K562 (cell line): ENCODE measurements at regions not wholly inside any gene's neighbourhood (a gene's known extent, or its start where the extent isn't known, plus 50 kb on each side); places are given as distances from the start of the nearest gene placed in this dataset.

ENCODE experiments used
- ATAC-seq: fragments of 200-7000 bp; cut with Tn5 transposase; 3 replicates; pipeline ENCODE4 v1.9.1; 2020; ENCODE audit warnings: moderate library complexity
- BruUV-seq: library from RNA; stranded (reverse); fragments of 400-500 nt; replicated peaks from 2 replicates; lab custom pipeline; 2021; lab: Mats Ljungman, UMichigan
- CTCF ChIA-PET: fragments of 300-600 bp; formaldehyde crosslinking; extraction: SDS; loops from one replicate; lab custom pipeline; 2021; ENCODE audit warnings: low intra/inter-chr PET ratio; lab: Yijun Ruan, JAX
- POLR2A ChIA-PET: fragments of 300-600, 350-650 bp; sonication (Branson Sonifier 250); formaldehyde crosslinking; extraction: SDS; loops from one replicate; lab custom pipeline; 2021; ENCODE audit warnings: antibody characterized with exemption, inconsistent platforms; lab: Yijun Ruan, JAX
- DNase-seq, 4 experiments: peaks; one replicate each; pipeline versions ENCODE4 v3.0.0 to v3.0.0-alpha.2; 2011 to 2018; ENCODE audit warnings: low spot score in 3 of 4, mixed read lengths in 3 of 4; ENCODE audit errors: extremely low read depth in 1 of 4
- FAIRE-seq: peaks from 2 replicates; lab custom pipeline; 2011; peaks lifted over from hg19 to GRCh38; lab: Jason Lieb, UNC
- H2AFZ ChIP-seq: 2 replicates; pipeline ENCODE4 v1.6.0; 2011; ENCODE audit warnings: low read depth, low read length, control low read depth, inconsistent platforms
- H3K27ac ChIP-seq: fragments of 200-600 bp; 3 replicates; pipeline ENCODE4 v1.8.0; 2011; ENCODE audit warnings: low read depth, mild to moderate bottlenecking, control low read depth, inconsistent platforms, low read length, moderate library complexity, mixed read lengths; ENCODE audit errors: extremely low read depth
- H3K27me3 ChIP-seq, 2 experiments: fragments of 300-600 bp in 1 of 2; 2 replicates in 1 of 2; 3 replicates in 1 of 2; pipeline versions ENCODE4 v1.6.0 to v1.8.0; 2011; ENCODE audit warnings: inconsistent platforms in 2 of 2, low read length in 2 of 2, mild to moderate bottlenecking in 1 of 2, mixed read lengths in 1 of 2, moderate library complexity in 1 of 2; ENCODE audit not compliant: control insufficient read depth in 2 of 2, insufficient read depth in 2 of 2
- H3K36me3 ChIP-seq: fragments of 300-600 bp; 3 replicates; pipeline ENCODE4 v1.8.0; 2011; ENCODE audit warnings: mild to moderate bottlenecking, low read length, inconsistent platforms; ENCODE audit not compliant: control insufficient read depth, insufficient read depth
- H3K4me1 ChIP-seq, 2 experiments: fragments of 200-600 bp in 1 of 2; replicated peaks in 1 of 2; 2 replicates in 1 of 2; 3 replicates in 1 of 2; pipeline versions ENCODE4 v1.5.1 to v1.8.0; 2011; ENCODE audit warnings: inconsistent platforms in 2 of 2, low read length in 2 of 2, mild to moderate bottlenecking in 1 of 2, mixed read lengths in 1 of 2, moderate library complexity in 1 of 2; ENCODE audit not compliant: control insufficient read depth in 2 of 2, insufficient read depth in 2 of 2
- H3K4me2 ChIP-seq: 2 replicates; pipeline ENCODE4 v1.6.1; 2011; ENCODE audit warnings: low read length, control low read depth, inconsistent platforms, mixed read lengths; ENCODE audit not compliant: insufficient read depth
- H3K4me3 ChIP-seq: fragments of 200-600 bp; sonication (generic), shearing (Covaris generic); 2 replicates; pipeline ENCODE4 v1.5.1; 2016; ENCODE audit warnings: control low read depth, inconsistent platforms
- H3K79me2 ChIP-seq: fragments of 200-600 bp; 3 replicates; pipeline ENCODE4 v1.8.0; 2011; ENCODE audit warnings: low read length, inconsistent platforms; ENCODE audit not compliant: control insufficient read depth, insufficient read depth
- H3K9ac ChIP-seq, 2 experiments: 2 replicates each; pipeline versions ENCODE4 v1.6.0 to v1.6.1; 2011; ENCODE audit warnings: low read depth in 2 of 2, low read length in 2 of 2, control low read depth in 1 of 2, inconsistent platforms in 1 of 2, mild to moderate bottlenecking in 1 of 2, mixed read lengths in 1 of 2; ENCODE audit not compliant: insufficient read depth in 1 of 2
- H3K9me1 ChIP-seq: one replicate; pipeline ENCODE4 v1.6.0; 2011; ENCODE audit warnings: inconsistent platforms, mild to moderate bottlenecking, low read length, moderate library complexity; ENCODE audit not compliant: control insufficient read depth, insufficient read depth
- H3K9me3 ChIP-seq: replicated peaks from 2 replicates; pipeline ENCODE4 v1.5.1; 2011; ENCODE audit warnings: low read depth, low read length, inconsistent platforms; ENCODE audit not compliant: control insufficient read depth, insufficient read depth
- H4K20me1 ChIP-seq: replicated peaks from 2 replicates; pipeline ENCODE4 v1.6.1; 2011; ENCODE audit warnings: low read length, inconsistent platforms, mixed read lengths; ENCODE audit not compliant: control insufficient read depth, insufficient read depth
- HIVEP1 ChIP-seq: fragments of 250-450 bp; sonication (Bioruptor Pico); IDR thresholded peaks from 2 replicates; pipeline ENCODE4 v1.4.0; 2020; ENCODE audit warnings: mild to moderate bottlenecking
- MYBL2 ChIP-seq, 2 experiments: fragments of 450-650 bp in 1 of 2; sonication (generic) in 1 of 2; formaldehyde crosslinking in 1 of 2; IDR thresholded peaks; 2 replicates each; pipeline versions ENCODE4 v1.6.1 to v1.8.1; 2017 to 2022; ENCODE audit warnings: borderline replicate concordance in 1 of 2, inconsistent platforms in 1 of 2, low read depth in 1 of 2, mild to moderate bottlenecking in 1 of 2, missing genetic modification reagents in 1 of 2, moderate library complexity in 1 of 2
- POLR3A ChIP-seq: IDR thresholded peaks from 2 replicates; pipeline ENCODE4 v1.6.1; 2011; ENCODE audit warnings: borderline replicate concordance, mild to moderate bottlenecking, moderate library complexity; ENCODE audit not compliant: insufficient read length, insufficient read depth; ENCODE audit errors: extremely low read depth
- SIN3A ChIP-seq, 2 experiments: fragments of 150-350 bp in 1 of 2; IDR thresholded peaks; 2 replicates each; pipeline ENCODE4 v1.6.1; 2011 to 2016; ENCODE audit warnings: borderline replicate concordance in 2 of 2, low read depth in 2 of 2, low read length in 2 of 2, mild to moderate bottlenecking in 2 of 2, moderate library complexity in 2 of 2; ENCODE audit not compliant: control insufficient read depth in 1 of 2
- SP1 ChIP-seq: sonication (generic); formaldehyde crosslinking; IDR thresholded peaks from 2 replicates; pipeline ENCODE4 v1.8.1; 2022; ENCODE audit warnings: mild to moderate bottlenecking, missing genetic modification reagents
- SUPT5H ChIP-seq: fragments of 450-650 bp; IDR thresholded peaks from 2 replicates; pipeline ENCODE4 v1.6.1; 2016
- ZNF232 ChIP-seq: sonication (generic); formaldehyde crosslinking; IDR thresholded peaks from 2 replicates; pipeline ENCODE4 v1.8.0; 2022; ENCODE audit warnings: mild to moderate bottlenecking, missing genetic modification reagents
- in situ Hi-C: fragments of 300-500 bp; cut with MboI; formaldehyde crosslinking; loops from 4 replicates; pipeline ENCODE4 v1.15.0; 2018; ENCODE audit warnings: inconsistent platforms, mixed read lengths
- intact Hi-C: fragments of 100-400 bp; cut with micrococcal nuclease; formaldehyde crosslinking; loops from 2 replicates; pipeline ENCODE4 v1.14.2; 2022
- TF ChIP-seq, protein P1 (sequence below): fragments of 450-650 bp; IDR thresholded peaks from 2 replicates; pipeline ENCODE4 v1.6.1; 2014; ENCODE audit warnings: low read depth, mild to moderate bottlenecking, moderate library complexity, borderline replicate concordance

DNA sequence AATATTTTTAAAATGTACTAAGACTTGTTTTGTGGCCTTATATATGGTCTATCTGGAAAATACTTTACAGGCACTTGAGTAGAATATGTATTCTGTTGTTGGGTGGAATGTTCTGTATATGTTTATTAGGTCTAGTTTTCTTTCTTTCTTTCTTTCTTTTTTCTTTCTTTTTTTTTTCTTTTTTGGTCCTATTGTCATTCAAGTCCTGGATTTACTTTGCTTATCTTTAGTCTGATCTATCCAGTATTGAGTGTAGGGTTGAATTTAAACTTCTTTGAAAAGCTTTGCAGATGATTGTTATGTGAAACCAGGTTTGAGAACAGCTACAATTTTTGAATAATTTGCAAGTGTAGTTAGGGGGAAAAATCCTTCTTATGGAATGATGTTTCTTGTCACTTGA, 67.1 kb upstream of the GRIK2 start:
- Histone ChIP-seq H3K27ac (no peak overlapping the region), H3K4me2 (no peak overlapping the region), H4K20me1 (no peaks in the 10 kb centered on the region), H3K4me3 (no peak overlapping the region), H3K4me1 (no peaks in the 10 kb centered on the region), H3K36me3 (no peaks in the 10 kb centered on the region), H3K27me3 (no peaks in the 10 kb centered on the region), H3K9me1 (no peaks in the 10 kb centered on the region), H3K9ac (no peak overlapping the region), H3K79me2 (no peaks in the 10 kb centered on the region), H2AFZ (no peak overlapping the region), H3K9me3 (no peaks in the 10 kb centered on the region)
- DNase-seq (no peak), FAIRE-seq (no peak), ATAC-seq (no peak)
- ChIA-PET CTCF (no interaction called here), POLR2A (no interaction called here)
- in situ Hi-C loops (no loop called here), intact Hi-C loops (no loop called here)
- BruUV-seq, result no TSS peak
- no peak for TF ChIP-seq SUPT5H
- no peak for TF ChIP-seq POLR3A
- no peak for TF ChIP-seq ZNF232
- TF ChIP-seq SIN3A (IDR thresholded peaks at IDR 0.05; ENCODE audit: borderline replicate concordance in 2 of 2, control insufficient read depth in 1 of 2, low read depth in 2 of 2, low read length in 2 of 2), result no peak
- no peak for TF ChIP-seq MYBL2 (IDR thresholded peaks at IDR 0.05; ENCODE audit: low read depth)
- TF ChIP-seq MYBL2 (CRISPR knock-in tag; IDR thresholded peaks at IDR 0.05; ENCODE audit: borderline replicate concordance), result no peak
- no peak for TF ChIP-seq SP1
- TF ChIP-seq, protein P1, sequence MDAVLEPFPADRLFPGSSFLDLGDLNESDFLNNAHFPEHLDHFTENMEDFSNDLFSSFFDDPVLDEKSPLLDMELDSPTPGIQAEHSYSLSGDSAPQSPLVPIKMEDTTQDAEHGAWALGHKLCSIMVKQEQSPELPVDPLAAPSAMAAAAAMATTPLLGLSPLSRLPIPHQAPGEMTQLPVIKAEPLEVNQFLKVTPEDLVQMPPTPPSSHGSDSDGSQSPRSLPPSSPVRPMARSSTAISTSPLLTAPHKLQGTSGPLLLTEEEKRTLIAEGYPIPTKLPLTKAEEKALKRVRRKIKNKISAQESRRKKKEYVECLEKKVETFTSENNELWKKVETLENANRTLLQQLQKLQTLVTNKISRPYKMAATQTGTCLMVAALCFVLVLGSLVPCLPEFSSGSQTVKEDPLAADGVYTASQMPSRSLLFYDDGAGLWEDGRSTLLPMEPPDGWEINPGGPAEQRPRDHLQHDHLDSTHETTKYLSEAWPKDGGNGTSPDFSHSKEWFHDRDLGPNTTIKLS, result no peak
- TF ChIP-seq HIVEP1 (CRISPR knock-in tag), result no peak
